Activated naive CD4-positive, alpha-beta T cell treated with anti-CD3 and anti-CD28 coated beads, Interleukin-2, amount 50 U/mL, for 72 hours (primary cell): ENCODE measurements at regions not wholly inside any gene's neighbourhood (a gene's known extent, or its start where the extent isn't known, plus 50 kb on each side); places are given as distances from the start of the nearest gene placed in this dataset.

Source experiments
- ATAC-seq, 2 donors: fragments of 150-1000 bp; cut with Tn5 transposase; 2 replicates each; pipeline ENCODE4 v1.10.0; 2021; ENCODE audit warnings: mild to moderate bottlenecking in 2 of 2, moderate library complexity in 2 of 2
- DNase-seq, 2 donors: peaks; one replicate each; pipeline ENCODE4 v3.0.0; 2021 to 2022; ENCODE audit warnings: low spot score in 2 of 2
- H3K27ac Mint-ChIP-seq, 2 donors: one replicate each; pipeline ENCODE4 v1.8.0; 2022; ENCODE audit warnings: mild to moderate bottlenecking in 2 of 2, mixed read lengths in 2 of 2
- H3K36me3 Mint-ChIP-seq, 2 donors: one replicate each; pipeline ENCODE4 v1.8.0; 2022; ENCODE audit warnings: mixed read lengths in 2 of 2
- H3K9me3 Mint-ChIP-seq, 2 donors: one replicate each; pipeline ENCODE4 v1.8.0; 2022; ENCODE audit warnings: mixed read lengths in 2 of 2

- no peak overlapping the region for H3K27ac Mint-ChIP-seq
- no peaks in the 10 kb centered on the region for H3K36me3 Mint-ChIP-seq
- ATAC-seq (no peak), DNase-seq (no peak)
- H3K9me3 Mint-ChIP-seq, result no peaks in the 10 kb centered on the region
These were observed 72.4 kb upstream of the NEK7 start for GRCh38 chr1:198084241-198084908.

- Mint-ChIP-seq H3K36me3 (no peaks in the 10 kb centered on the region), H3K27ac (no peak overlapping the region), H3K9me3 (no peaks in the 10 kb centered on the region)
- DNase-seq (no peak), ATAC-seq (no peak)
These were observed 70.6 kb upstream of the NEK7 start for GRCh38 chr1:198086051-198086745.

GRCh38 chr1:198087831-198088230 is 69.0 kb upstream of the NEK7 start:
- no peak for ATAC-seq
- H3K9me3 Mint-ChIP-seq, result no peaks in the 10 kb centered on the region

GRCh38 chr1:198088360-198089071 is 68.3 kb upstream of the NEK7 start:
- no peak for DNase-seq
- Mint-ChIP-seq H3K27ac (peak overlapping the region; percentile 53 to 63), H3K9me3 (no peaks in the 10 kb centered on the region), H3K36me3 (no peaks in the 10 kb centered on the region)
- ATAC-seq, result peak; percentile 48 to 52

More at GRCh38 chr1:198087831-198088230, 69.0 kb upstream of the NEK7 start:
- Mint-ChIP-seq H3K27ac (no peak overlapping the region), H3K36me3 (no peaks in the 10 kb centered on the region)
- no peak for DNase-seq

- Mint-ChIP-seq H3K36me3 (no peaks in the 10 kb centered on the region), H3K9me3 (peaks cover 0 to 9% of the 10 kb centered on the region in 2 donors), H3K27ac (no peak overlapping the region)
- ATAC-seq, result no peak
- DNase-seq, result no peak
These were observed 60.4 kb upstream of the NEK7 start for GRCh38 chr1:198096390-198096789.

GRCh38 chr1:198099755-198100154 is 57.0 kb upstream of the NEK7 start:
- ATAC-seq, result no peak
- no peak for DNase-seq
- peaks cover 0 to 9% of the 10 kb centered on the region in 2 donors for H3K9me3 Mint-ChIP-seq
- H3K27ac Mint-ChIP-seq, result no peak overlapping the region
- H3K36me3 Mint-ChIP-seq, result no peaks in the 10 kb centered on the region

GRCh38 chr1:198101716-198102453 is 54.9 kb upstream of the NEK7 start:
- Mint-ChIP-seq H3K9me3 (peaks cover 0 to 9% of the 10 kb centered on the region in 2 donors), H3K27ac (peak overlapping the region in 1 of 2 donors; percentile 65), H3K36me3 (no peaks in the 10 kb centered on the region)
- peak in 1 of 2 donors; percentile 36 for ATAC-seq
- no peak for DNase-seq

- peak overlapping the region in 1 of 2 donors; percentile 65 for H3K27ac Mint-ChIP-seq
- peak; percentile 47 to 74 for ATAC-seq
- H3K9me3 Mint-ChIP-seq, result peaks cover 0 to 9% of the 10 kb centered on the region in 2 donors
- no peak for DNase-seq
- no peaks in the 10 kb centered on the region for H3K36me3 Mint-ChIP-seq
These were observed 54.4 kb upstream of the NEK7 start for GRCh38 chr1:198102454-198102827.

GRCh38 chr1:198105185-198105584 is 51.6 kb upstream of the NEK7 start:
- ATAC-seq (no peak), DNase-seq (no peak)
- no peak overlapping the region for H3K27ac Mint-ChIP-seq
- peaks cover 0 to 7% of the 10 kb centered on the region in 2 donors for H3K9me3 Mint-ChIP-seq
- no peaks in the 10 kb centered on the region for H3K36me3 Mint-ChIP-seq

- H3K9me3 Mint-ChIP-seq, result peaks cover 0 to 7% of the 10 kb centered on the region in 2 donors
- H3K36me3 Mint-ChIP-seq, result no peaks in the 10 kb centered on the region
- no peak for DNase-seq
- ATAC-seq, result no peak
- H3K27ac Mint-ChIP-seq, result no peak overlapping the region
These were observed 50.8 kb upstream of the NEK7 start for GRCh38 chr1:198106011-198106410.
